Central memory CD8-positive, alpha-beta T cell (primary cell): ENCODE measurements at regions not wholly inside any gene's neighbourhood (a gene's known extent, or its start where the extent isn't known, plus 50 kb on each side); places are given as distances from the start of the nearest gene placed in this dataset.

Source experiments
- ATAC-seq: fragments of 150-1000 bp; cut with Tn5 transposase; replicated peaks from 2 replicates; pipeline ENCODE4 v1.10.0; 2022; ENCODE audit warnings: mild to moderate bottlenecking, moderate FRiP score, moderate number of reproducible peaks; ENCODE audit not compliant: poor library complexity, severe bottlenecking; ENCODE audit errors: extremely low read depth
- DNase-seq, 2 donors: peaks; one replicate each; pipeline ENCODE4 v3.0.0; 2021; ENCODE audit warnings: low spot score in 2 of 2
- H3K27ac Mint-ChIP-seq: one replicate; pipeline ENCODE4 v1.8.0; 2022; ENCODE audit warnings: low read depth, mild to moderate bottlenecking, moderate library complexity, mixed read lengths
- H3K27me3 Mint-ChIP-seq: one replicate; pipeline ENCODE4 v1.8.0; 2022; ENCODE audit warnings: mixed read lengths
- H3K36me3 Mint-ChIP-seq: one replicate; pipeline ENCODE4 v1.8.0; 2022; ENCODE audit warnings: mild to moderate bottlenecking, moderate library complexity, mixed read lengths; ENCODE audit not compliant: insufficient read depth
- H3K4me1 Mint-ChIP-seq: one replicate; pipeline ENCODE4 v1.8.0; 2022; ENCODE audit warnings: mixed read lengths
- H3K4me3 Mint-ChIP-seq: one replicate; pipeline ENCODE4 v1.8.0; 2022; ENCODE audit warnings: mild to moderate bottlenecking, moderate library complexity, mixed read lengths
- H3K9me3 Mint-ChIP-seq: one replicate; pipeline ENCODE4 v1.8.0; 2022; ENCODE audit warnings: mixed read lengths

DNA sequence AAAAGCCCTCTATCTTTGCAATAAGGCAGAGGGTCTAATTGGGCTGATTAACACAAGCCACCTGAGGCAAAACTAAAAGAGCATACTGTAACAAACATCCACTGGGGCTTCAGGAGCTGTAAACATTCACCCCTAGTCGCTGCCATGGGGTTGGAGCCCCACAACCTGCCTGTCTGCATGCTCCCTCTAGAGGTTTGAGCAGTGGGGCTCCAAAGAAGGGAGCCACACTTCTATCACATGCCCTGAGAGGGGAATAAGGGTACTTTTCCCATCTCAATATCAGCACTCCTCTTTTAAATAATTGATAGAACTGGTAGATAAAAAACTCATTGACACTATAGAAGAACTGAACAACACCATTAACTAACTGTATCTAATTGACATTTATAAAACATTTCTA is 130.1 kb upstream of the COX10 start:
- Mint-ChIP-seq H3K4me1 (no peaks in the 10 kb centered on the region), H3K27ac (no peak overlapping the region), H3K4me3 (no peak overlapping the region), H3K9me3 (no peaks in the 10 kb centered on the region), H3K27me3 (peaks cover 9% of the 10 kb centered on the region), H3K36me3 (no peaks in the 10 kb centered on the region)
- ATAC-seq, result no peak
- DNase-seq, result no peak

DNA sequence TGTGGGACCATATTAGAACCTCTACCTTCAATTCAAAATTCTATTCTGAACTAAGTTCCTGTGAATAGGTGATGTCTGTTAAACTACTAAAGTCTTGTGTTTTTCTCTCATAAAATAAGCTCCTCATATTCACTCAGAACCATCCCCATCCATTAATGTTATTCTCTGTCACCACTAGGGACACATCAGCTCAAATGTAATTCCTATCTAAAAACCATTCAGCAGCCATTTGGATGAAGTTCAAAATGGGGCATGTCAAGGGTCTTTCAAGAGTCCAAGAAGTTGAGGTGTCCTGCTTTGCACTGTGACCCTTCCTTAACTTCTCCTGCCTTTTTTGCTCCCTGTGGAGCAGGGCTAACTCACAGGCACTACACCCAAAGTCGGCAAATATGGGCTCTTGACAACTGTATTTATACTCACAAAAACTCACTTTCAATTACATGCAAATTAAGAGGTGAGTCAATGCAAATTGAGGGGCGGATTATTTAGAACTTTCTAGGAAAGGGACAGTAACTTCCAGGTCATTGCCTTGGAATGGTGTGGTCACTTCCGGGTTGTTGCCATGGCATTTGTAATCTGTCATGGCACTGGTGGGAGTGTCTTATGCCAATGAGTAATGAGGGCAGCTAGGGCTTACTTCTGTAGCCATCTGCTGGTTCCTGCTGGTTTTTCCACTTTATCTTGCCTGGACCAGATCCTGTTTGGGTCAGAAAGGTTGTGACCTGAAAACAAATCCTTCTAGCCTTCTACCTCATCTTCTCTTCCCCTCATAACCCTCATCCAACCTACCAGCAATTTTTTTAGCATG is 128.2 kb upstream of the COX10 start:
- Mint-ChIP-seq H3K4me3 (no peak overlapping the region), H3K36me3 (no peaks in the 10 kb centered on the region), H3K27me3 (peaks cover 9% of the 10 kb centered on the region), H3K4me1 (no peaks in the 10 kb centered on the region), H3K9me3 (no peaks in the 10 kb centered on the region), H3K27ac (no peak overlapping the region)
- no peak for ATAC-seq
- no peak for DNase-seq

GRCh38 chr17:13941781-13942180 is 127.5 kb upstream of the COX10 start:
- Mint-ChIP-seq H3K27ac (no peak overlapping the region), H3K36me3 (no peaks in the 10 kb centered on the region), H3K4me1 (no peaks in the 10 kb centered on the region), H3K4me3 (no peak overlapping the region), H3K9me3 (no peaks in the 10 kb centered on the region), H3K27me3 (peaks cover 9% of the 10 kb centered on the region)
- no peak for DNase-seq
- ATAC-seq, result no peak

DNA sequence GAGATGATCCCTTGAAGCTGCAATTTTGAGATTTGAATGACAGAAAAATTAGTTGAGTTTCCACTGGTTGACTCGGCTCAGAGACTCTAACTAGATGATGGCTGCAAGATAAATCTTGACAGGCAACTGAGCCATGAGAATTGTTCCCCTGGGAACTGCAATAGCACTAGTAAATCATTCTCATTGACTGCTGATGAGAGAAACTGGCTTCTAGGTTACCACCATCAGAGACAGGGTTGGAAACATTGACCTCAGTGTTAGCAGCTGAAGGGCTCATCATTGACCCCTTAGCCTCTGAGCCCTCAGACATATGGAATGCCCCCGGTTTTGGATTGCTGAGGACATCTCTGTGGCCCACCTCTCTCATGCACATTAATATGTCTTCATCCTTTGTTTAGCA is 125.4 kb upstream of the COX10 start:
- Mint-ChIP-seq H3K4me1 (no peaks in the 10 kb centered on the region), H3K27ac (no peak overlapping the region), H3K36me3 (no peaks in the 10 kb centered on the region), H3K27me3 (peaks cover 5% of the 10 kb centered on the region), H3K4me3 (no peak overlapping the region), H3K9me3 (no peaks in the 10 kb centered on the region)
- DNase-seq (no peak), ATAC-seq (no peak)

DNA sequence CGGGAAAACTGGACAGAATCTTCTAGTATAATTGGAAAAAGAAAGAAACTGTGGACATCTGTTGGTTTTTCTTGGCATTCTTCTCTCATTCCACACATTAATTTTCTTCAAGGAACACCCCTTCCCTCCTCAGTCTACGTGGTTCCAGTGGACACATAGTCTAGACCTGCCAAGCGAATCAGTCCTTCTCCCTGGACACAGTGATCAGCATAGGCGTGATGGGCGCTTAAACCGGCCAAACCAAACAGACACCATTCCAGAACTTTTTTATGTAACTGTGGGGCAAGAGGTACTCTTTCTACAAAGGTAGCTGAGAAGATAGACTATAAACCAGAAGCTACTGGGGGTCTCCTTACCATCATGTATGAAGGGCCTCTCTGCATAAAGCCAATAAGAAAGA is 121.8 kb upstream of the COX10 start:
- Mint-ChIP-seq H3K9me3 (no peaks in the 10 kb centered on the region), H3K27ac (no peak overlapping the region), H3K4me3 (no peak overlapping the region), H3K4me1 (no peaks in the 10 kb centered on the region), H3K36me3 (no peaks in the 10 kb centered on the region), H3K27me3 (no peaks in the 10 kb centered on the region)
- DNase-seq (no peak), ATAC-seq (no peak)

GRCh38 chr17:13952009-13952750 is 117.1 kb upstream of the COX10 start:
- H3K36me3 Mint-ChIP-seq, result no peaks in the 10 kb centered on the region
- no peak for DNase-seq
- H3K4me1 Mint-ChIP-seq, result no peaks in the 10 kb centered on the region
- no peaks in the 10 kb centered on the region for H3K27me3 Mint-ChIP-seq
- no peak overlapping the region for H3K4me3 Mint-ChIP-seq
- no peak for ATAC-seq
- H3K9me3 Mint-ChIP-seq, result no peaks in the 10 kb centered on the region
- no peak overlapping the region for H3K27ac Mint-ChIP-seq

DNA sequence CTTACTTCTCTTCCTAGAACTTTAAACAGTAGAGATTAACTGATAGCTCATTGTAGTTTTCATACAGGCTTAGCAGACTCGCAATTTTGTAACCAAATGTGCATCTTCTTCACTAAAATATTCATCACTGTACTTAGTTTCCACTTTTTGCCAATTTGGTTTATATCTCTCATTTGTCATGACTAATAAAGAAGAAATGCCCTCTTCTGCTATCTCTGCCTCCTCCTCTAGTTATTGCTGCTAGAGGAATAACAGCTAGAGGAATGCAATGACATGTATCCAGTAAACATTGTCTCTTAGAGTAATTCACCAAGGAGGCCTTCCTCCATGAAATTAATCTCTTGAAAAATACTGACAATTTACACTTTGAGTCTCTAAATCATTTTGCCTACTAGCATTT is 115.5 kb upstream of the COX10 start:
- H3K9me3 Mint-ChIP-seq, result no peaks in the 10 kb centered on the region
- H3K36me3 Mint-ChIP-seq, result no peaks in the 10 kb centered on the region
- ATAC-seq (no peak), DNase-seq (no peak)
- no peak overlapping the region for H3K4me3 Mint-ChIP-seq
- no peaks in the 10 kb centered on the region for H3K4me1 Mint-ChIP-seq
- H3K27ac Mint-ChIP-seq, result no peak overlapping the region
- no peaks in the 10 kb centered on the region for H3K27me3 Mint-ChIP-seq

DNA sequence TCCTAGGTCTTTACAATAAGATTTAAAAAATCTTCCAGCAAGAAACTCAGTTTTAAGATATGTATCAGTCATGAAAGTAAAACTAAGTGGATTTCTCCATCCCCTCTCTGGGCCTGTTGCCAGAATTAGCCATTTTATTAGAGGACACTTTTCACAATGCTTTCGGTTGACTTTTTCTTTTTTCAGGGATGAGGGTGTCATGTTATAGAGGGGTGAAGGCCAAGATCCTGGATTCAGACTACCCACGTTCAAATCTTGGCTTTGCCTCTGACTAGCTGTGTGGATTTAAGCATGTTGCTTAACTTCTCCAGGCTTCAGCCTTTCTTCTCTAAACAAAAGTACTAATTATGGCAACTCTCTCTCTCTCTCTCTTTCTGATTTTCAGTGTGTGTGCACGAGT is 111.7 kb upstream of the COX10 start:
- DNase-seq (no peak), ATAC-seq (no peak)
- H3K27ac Mint-ChIP-seq, result no peak overlapping the region
- no peak overlapping the region for H3K4me3 Mint-ChIP-seq
- H3K9me3 Mint-ChIP-seq, result no peaks in the 10 kb centered on the region
- H3K4me1 Mint-ChIP-seq, result no peaks in the 10 kb centered on the region
- no peaks in the 10 kb centered on the region for H3K27me3 Mint-ChIP-seq
- no peaks in the 10 kb centered on the region for H3K36me3 Mint-ChIP-seq

- Mint-ChIP-seq H3K9me3 (no peaks in the 10 kb centered on the region), H3K27me3 (no peaks in the 10 kb centered on the region), H3K4me1 (no peaks in the 10 kb centered on the region), H3K4me3 (no peak overlapping the region), H3K27ac (no peak overlapping the region), H3K36me3 (no peaks in the 10 kb centered on the region)
- DNase-seq, result no peak
- no peak for ATAC-seq
Observed at GRCh38 chr17:13958773-13959172, 110.5 kb upstream of the COX10 start.

- Mint-ChIP-seq H3K9me3 (no peaks in the 10 kb centered on the region), H3K36me3 (no peaks in the 10 kb centered on the region), H3K4me3 (no peak overlapping the region), H3K27ac (no peak overlapping the region), H3K4me1 (no peaks in the 10 kb centered on the region), H3K27me3 (no peaks in the 10 kb centered on the region)
- DNase-seq (no peak), ATAC-seq (no peak)
Observed at GRCh38 chr17:13961265-13961664, 108.0 kb upstream of the COX10 start.

- Mint-ChIP-seq H3K4me3 (no peak overlapping the region), H3K27me3 (no peaks in the 10 kb centered on the region), H3K27ac (no peak overlapping the region), H3K36me3 (no peaks in the 10 kb centered on the region), H3K4me1 (no peaks in the 10 kb centered on the region), H3K9me3 (no peaks in the 10 kb centered on the region)
- no peak for ATAC-seq
- DNase-seq, result no peak
Observed at GRCh38 chr17:13962716-13963240, 106.5 kb upstream of the COX10 start.

DNA sequence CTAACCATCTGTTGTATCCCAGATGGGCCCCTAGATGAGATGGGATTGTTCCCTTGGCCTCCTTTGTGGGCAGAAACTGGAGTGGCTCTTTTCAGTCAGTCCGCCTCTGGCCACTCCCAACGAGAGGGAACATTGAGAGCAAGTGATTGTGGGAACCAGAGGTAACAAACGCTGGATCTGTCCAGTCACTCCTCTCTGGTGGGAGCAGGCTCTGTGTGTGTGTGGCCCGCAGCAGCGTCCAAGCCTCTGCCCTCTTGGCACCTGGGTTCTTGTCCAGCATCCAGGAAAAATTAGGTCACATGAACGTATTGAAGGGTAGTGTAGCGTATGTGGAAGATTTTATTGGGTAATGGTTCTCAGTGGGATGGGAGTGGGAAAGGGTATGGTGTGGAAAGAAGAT is 101.9 kb upstream of the COX10 start:
- H3K4me1 Mint-ChIP-seq, result peaks cover 7% of the 10 kb centered on the region
- no peak overlapping the region for H3K4me3 Mint-ChIP-seq
- no peaks in the 10 kb centered on the region for H3K36me3 Mint-ChIP-seq
- H3K27ac Mint-ChIP-seq, result no peak overlapping the region
- H3K27me3 Mint-ChIP-seq, result peaks cover 10% of the 10 kb centered on the region
- ATAC-seq (no peak), DNase-seq (no peak)
- H3K9me3 Mint-ChIP-seq, result no peaks in the 10 kb centered on the region

DNA sequence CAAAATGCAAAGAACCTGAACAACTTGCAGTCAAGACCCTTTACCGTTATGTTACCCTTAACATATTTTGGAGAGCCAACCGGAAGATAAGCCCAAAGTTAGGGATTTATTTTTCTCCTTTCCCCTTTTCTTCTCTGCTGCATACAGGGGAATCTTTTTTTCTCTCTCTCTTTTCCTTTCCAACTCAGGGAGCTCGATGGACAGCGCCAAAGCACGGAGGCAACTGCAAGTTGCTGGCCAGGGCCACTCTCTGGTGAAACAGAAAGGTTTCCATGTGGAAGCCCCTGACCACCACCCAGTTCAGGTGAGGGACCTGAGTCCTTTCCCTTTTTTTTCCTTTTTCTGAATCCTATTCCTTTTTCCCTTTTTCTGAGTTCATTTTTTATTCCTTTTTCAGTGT is 98.8 kb upstream of the COX10 start:
- H3K4me1 Mint-ChIP-seq, result peaks cover 7% of the 10 kb centered on the region
- no peaks in the 10 kb centered on the region for H3K9me3 Mint-ChIP-seq
- ATAC-seq, result no peak
- H3K36me3 Mint-ChIP-seq, result peaks cover 1% of the 10 kb centered on the region
- no peak for DNase-seq
- no peak overlapping the region for H3K4me3 Mint-ChIP-seq
- H3K27me3 Mint-ChIP-seq, result peaks cover 10% of the 10 kb centered on the region
- peak overlapping the region; percentile 63 for H3K27ac Mint-ChIP-seq
